H1 (cell line): ENCODE measurements at regions not wholly inside any gene's neighbourhood (a gene's known extent, or its start where the extent isn't known, plus 50 kb on each side); places are given as distances from the start of the nearest gene placed in this dataset.

Source experiments
- CTCF ChIA-PET: fragments of 300-600 bp; sonication (Branson Sonifier 250); formaldehyde crosslinking; loops from one replicate; lab custom pipeline; 2021; ENCODE audit not compliant: partially characterized antibody; lab: Charles Lee
- POLR2A ChIA-PET: fragments of 300-600 bp; sonication (Branson Sonifier 250); formaldehyde crosslinking; loops from one replicate; lab custom pipeline; 2021; ENCODE audit warnings: inconsistent platforms; ENCODE audit not compliant: partially characterized antibody; lab: Charles Lee
- DNase-seq, 2 experiments: peaks; one replicate each; pipeline versions ENCODE4 v3.0.0 to v3.0.0-alpha.2; 2010 to 2022; ENCODE audit warnings: low spot score in 2 of 2, low read depth in 1 of 2, mixed read lengths in 1 of 2
- FAIRE-seq: peaks from 2 replicates; lab custom pipeline; 2011; peaks lifted over from hg19 to GRCh38; lab: Jason Lieb, UNC
- H2AFZ ChIP-seq: 2 replicates; pipeline ENCODE4 v1.8.1; 2012; ENCODE audit warnings: low read length, inconsistent platforms
- H2AK5ac ChIP-seq: 2 replicates; pipeline ENCODE4 v1.6.1; 2013; ENCODE audit warnings: low read depth, low read length
- H2BK120ac ChIP-seq: replicated peaks from 2 replicates; pipeline ENCODE3; 2013; ENCODE audit warnings: low read depth, low read length, inconsistent platforms
- H2BK12ac ChIP-seq: 2 replicates; pipeline ENCODE4 v1.6.1; 2013; ENCODE audit warnings: low read depth, low read length
- H2BK15ac ChIP-seq: 2 replicates; pipeline ENCODE4 v1.6.1; 2013; ENCODE audit warnings: low read length
- H2BK20ac ChIP-seq: 2 replicates; pipeline ENCODE4 v1.6.1; 2013; ENCODE audit warnings: low read length
- H2BK5ac ChIP-seq: 2 replicates; pipeline ENCODE4 v1.6.1; 2013; ENCODE audit warnings: low read depth, low read length
- H3K14ac ChIP-seq: 2 replicates; pipeline ENCODE4 v1.6.1; 2013; ENCODE audit warnings: inconsistent platforms; ENCODE audit not compliant: insufficient read length
- H3K18ac ChIP-seq: 2 replicates; pipeline ENCODE4 v1.6.1; 2013; ENCODE audit warnings: low read length; ENCODE audit errors: extremely low read depth
- H3K23ac ChIP-seq: 2 replicates; pipeline ENCODE4 v1.6.1; 2013; ENCODE audit warnings: inconsistent platforms; ENCODE audit not compliant: insufficient read length
- H3K23me2 ChIP-seq: 2 replicates; pipeline ENCODE4 v1.6.1; 2013; ENCODE audit warnings: low read depth, low read length
- H3K27ac ChIP-seq: 2 replicates; pipeline ENCODE4 v1.6.1; 2011; ENCODE audit warnings: low read depth, low read length, inconsistent platforms
- H3K27me3 ChIP-seq, 4 experiments: replicated peaks in 1 of 4; 1 replicate in 1 of 4; 2 replicates in 3 of 4; pipeline versions ENCODE4 v1.6.1 to v1.8.1; 2011 to 2013; ENCODE audit warnings: low read length in 3 of 4, mild to moderate bottlenecking in 3 of 4, inconsistent platforms in 2 of 4, mixed read lengths in 2 of 4, moderate library complexity in 1 of 4; ENCODE audit not compliant: control insufficient read depth in 3 of 4, insufficient read depth in 3 of 4; ENCODE audit errors: extremely low read depth in 1 of 4
- H3K36me3 ChIP-seq, 4 experiments: 2 replicates each; pipeline versions ENCODE4 v1.6.1 to v1.8.1; 2011 to 2013; ENCODE audit warnings: mild to moderate bottlenecking in 4 of 4, low read length in 3 of 4, moderate library complexity in 2 of 4, control low read depth in 1 of 4, inconsistent platforms in 1 of 4; ENCODE audit not compliant: insufficient read depth in 4 of 4, control insufficient read depth in 2 of 4
- H3K4ac ChIP-seq: replicated peaks from 2 replicates; pipeline ENCODE3; 2013; ENCODE audit warnings: low read length, low read depth, mixed read lengths, inconsistent platforms; ENCODE audit not compliant: insufficient read length
- H3K4me1 ChIP-seq, 4 experiments: replicated peaks in 1 of 4; 1 replicate in 1 of 4; 2 replicates in 3 of 4; pipeline versions ENCODE4 v1.6.1 to v1.8.1; 2011 to 2013; ENCODE audit warnings: low read length in 3 of 4, inconsistent platforms in 2 of 4, mixed read lengths in 1 of 4; ENCODE audit not compliant: insufficient read depth in 4 of 4, control insufficient read depth in 3 of 4
- H3K4me2 ChIP-seq, 2 experiments: 2 replicates each; pipeline versions ENCODE4 v1.6.1 to v1.8.1; 2011 to 2013; ENCODE audit warnings: low read depth in 2 of 2, low read length in 2 of 2, control low read depth in 1 of 2, inconsistent platforms in 1 of 2, mild to moderate bottlenecking in 1 of 2; ENCODE audit not compliant: insufficient read depth in 1 of 2
- H3K4me3 ChIP-seq, 4 experiments: fragments of 200-600, 300-600 bp in 1 of 4; sonication (generic), shearing (Covaris generic), sonication (Bioruptor Twin) in 1 of 4; 2 replicates each; pipeline versions ENCODE4 v1.5.1 to v1.8.1; 2011 to 2016; ENCODE audit warnings: low read length in 4 of 4, low read depth in 3 of 4, control low read depth in 2 of 4, inconsistent platforms in 2 of 4, mild to moderate bottlenecking in 2 of 4, mixed read lengths in 1 of 4, moderate library complexity in 1 of 4; ENCODE audit not compliant: insufficient read depth in 2 of 4; ENCODE audit errors: extremely low read depth in 1 of 4
- H3K56ac ChIP-seq: replicated peaks from 2 replicates; pipeline ENCODE3; 2013; ENCODE audit warnings: low read depth, mild to moderate bottlenecking, mixed read lengths, low read length, inconsistent platforms; ENCODE audit not compliant: insufficient read length
- H3K79me1 ChIP-seq: 2 replicates; pipeline ENCODE4 v1.6.1; 2013; ENCODE audit warnings: low read depth, low read length, control low read depth
- H3K79me2 ChIP-seq, 2 experiments: 2 replicates each; pipeline versions ENCODE4 v1.6.1 to v1.8.1; 2012 to 2013; ENCODE audit warnings: low read length in 2 of 2, mild to moderate bottlenecking in 2 of 2, inconsistent platforms in 1 of 2; ENCODE audit not compliant: insufficient read depth in 2 of 2, control insufficient read depth in 1 of 2
- H3K9ac ChIP-seq, 4 experiments: replicated peaks in 1 of 4; 1 replicate in 1 of 4; 2 replicates in 3 of 4; pipeline versions ENCODE4 v1.6.1 to v1.8.1; 2011 to 2013; ENCODE audit warnings: low read depth in 3 of 4, low read length in 3 of 4, control low read depth in 2 of 4, mild to moderate bottlenecking in 2 of 4, moderate library complexity in 2 of 4, inconsistent platforms in 1 of 4; ENCODE audit errors: extremely low read depth in 1 of 4
- H3K9me3 ChIP-seq, 2 experiments: 2 replicates each; pipeline versions ENCODE4 v1.6.1 to v1.8.1; 2012 to 2013; ENCODE audit warnings: mild to moderate bottlenecking in 2 of 2, moderate library complexity in 2 of 2, control low read depth in 1 of 2, inconsistent platforms in 1 of 2, low read depth in 1 of 2, low read length in 1 of 2, mixed read lengths in 1 of 2; ENCODE audit not compliant: insufficient read depth in 2 of 2
- H4K20me1 ChIP-seq, 2 experiments: replicated peaks in 1 of 2; 2 replicates each; pipeline versions ENCODE3 to v1.8.1; 2011 to 2013; ENCODE audit warnings: inconsistent platforms in 2 of 2, low read length in 2 of 2, mild to moderate bottlenecking in 1 of 2; ENCODE audit not compliant: insufficient read depth in 2 of 2, control insufficient read depth in 1 of 2
- H4K5ac ChIP-seq: 2 replicates; pipeline ENCODE4 v1.6.1; 2013; ENCODE audit warnings: low read length, low read depth, mixed read lengths, inconsistent platforms; ENCODE audit not compliant: insufficient read length
- H4K8ac ChIP-seq: 2 replicates; pipeline ENCODE4 v1.8.0; 2013; ENCODE audit warnings: mild to moderate bottlenecking, moderate library complexity, low read length, inconsistent platforms; ENCODE audit not compliant: insufficient read depth; ENCODE audit errors: extremely low read depth
- H4K91ac ChIP-seq: replicated peaks from 2 replicates; pipeline ENCODE3; 2013; ENCODE audit warnings: low read length, mixed read lengths, inconsistent platforms; ENCODE audit not compliant: insufficient read length
- EGR1 ChIP-seq: IDR thresholded peaks from 2 replicates; pipeline ENCODE4 v1.6.1; 2011; ENCODE audit warnings: low read depth, low read length, borderline replicate concordance
- RAD21 ChIP-seq, 2 experiments: IDR thresholded peaks in 1 of 2; conservative IDR thresholded peaks in 1 of 2; 2 replicates each; pipeline ENCODE4 v1.6.1; 2011; ENCODE audit warnings: low read depth in 2 of 2, low read length in 2 of 2, improper control_type of control experiment in 1 of 2, inconsistent platforms in 1 of 2, mild to moderate bottlenecking in 1 of 2, moderate library complexity in 1 of 2
- TBP ChIP-seq: IDR thresholded peaks from 2 replicates; pipeline ENCODE4 v1.6.1; 2011; ENCODE audit warnings: low read depth, low read length, improper control_type of control experiment
- WGBS, 2 experiments: shearing (Covaris generic) in 1 of 2; methylation state at CpG; one replicate each; pipeline versions ENCODE4 v1.1.6 to v1.1.7; 2013 to 2015; ENCODE audit warnings: low lambda C conversion rate in 2 of 2, mixed read lengths in 2 of 2, inconsistent platforms in 1 of 2, low coverage in 1 of 2, missing lambda C conversion rate in 1 of 2; ENCODE audit not compliant: insufficient replicate concordance in 2 of 2, insufficient coverage in 1 of 2, insufficient read length in 1 of 2; ENCODE audit errors: extremely low coverage in 1 of 2, missing lambda C conversion rate in 1 of 2; 5-methylcytosine and 5-hydroxymethylcytosine counted together

GRCh38 chr7:109256762-109257560 is 687.3 kb downstream of the DNAJB9 start:
- TF ChIP-seq RAD21 (IDR thresholded peaks at IDR 0.05 in 1 of 2, conservative IDR thresholded peaks at IDR 0.05 in 1 of 2; ENCODE audit: low read depth in 2 of 2, low read length in 2 of 2) = no peak
- no peak for TF ChIP-seq TBP
- TF ChIP-seq EGR1 = no peak
- TF ChIP-seq, all 59 proteins: peak for 0
- no peak overlapping the region for H2AK5ac ChIP-seq
- H3K27me3 ChIP-seq = no peaks in the 10 kb centered on the region
- H3K4ac ChIP-seq = no peak overlapping the region
- H3K9me3 ChIP-seq = no peaks in the 10 kb centered on the region
- H3K4me3 ChIP-seq = no peak overlapping the region
- H4K91ac ChIP-seq = no peak overlapping the region
- H3K79me2 ChIP-seq = no peaks in the 10 kb centered on the region
- no peak overlapping the region for H3K56ac ChIP-seq
- no peak overlapping the region for H3K4me2 ChIP-seq
- WGBS, 2 experiments = 94% methylated on average over 3 of the region's 3 CpGs; no CpG with 5 or more reads in 1 of the 2 experiments
- H3K79me1 ChIP-seq = no peaks in the 10 kb centered on the region
- no peak overlapping the region for H3K23ac ChIP-seq
- H2BK15ac ChIP-seq = no peak overlapping the region
- no peaks in the 10 kb centered on the region for H4K20me1 ChIP-seq
- H2BK12ac ChIP-seq = no peak overlapping the region
- H3K18ac ChIP-seq = no peak overlapping the region
- H4K8ac ChIP-seq = no peak overlapping the region
- no peak overlapping the region for H2BK20ac ChIP-seq
- FAIRE-seq = no peak
- no peak overlapping the region for H3K27ac ChIP-seq
- ChIA-PET CTCF (no interaction called here), POLR2A (no interaction called here)
- H4K5ac ChIP-seq = no peak overlapping the region
- DNase-seq = no peak
- H2BK5ac ChIP-seq = no peak overlapping the region
- no peaks in the 10 kb centered on the region for H3K23me2 ChIP-seq
- no peak overlapping the region for H2AFZ ChIP-seq
- no peaks in the 10 kb centered on the region; a peak in 1 of 7 replicates for H3K4me1 ChIP-seq
- no peak overlapping the region for H2BK120ac ChIP-seq
- no peak overlapping the region for H3K14ac ChIP-seq
- no peaks in the 10 kb centered on the region for H3K36me3 ChIP-seq
- no peak overlapping the region for H3K9ac ChIP-seq
